Heart right ventricle (tissue), 16 donors: ENCODE measurements at regions not wholly inside any gene's neighbourhood (a gene's known extent, or its start where the extent isn't known, plus 50 kb on each side); places are given as distances from the start of the nearest gene placed in this dataset.

Source experiments
- ATAC-seq, 8 donors: fragments of 200-7000 bp; cut with Tn5 transposase; one replicate each; pipeline ENCODE4 v1.9.1; 2020; ENCODE audit warnings: mild to moderate bottlenecking in 8 of 8, moderate library complexity in 8 of 8, moderate number of reproducible peaks in 1 of 8
- DNase-seq, 2 donors: peaks; one replicate each; pipeline ENCODE4 v3.0.0-alpha.2; 2020
- H3K27ac ChIP-seq, 10 donors: fragments of 200-600 bp; sonication (generic) in 2 of 10; one replicate each; pipeline versions ENCODE4 v1.5.0 to v1.8.0; 2020 to 2022; ENCODE audit warnings: mild to moderate bottlenecking in 3 of 10
- H3K27me3 ChIP-seq, 7 donors: fragments of 200-600 bp; one replicate each; pipeline ENCODE4 v1.8.0; 2021 to 2022; ENCODE audit warnings: mild to moderate bottlenecking in 2 of 7
- H3K36me3 ChIP-seq, 9 donors: fragments of 200-600 bp; sonication (generic) in 1 of 9; one replicate each; pipeline versions ENCODE4 v1.5.0 to v1.8.0; 2020 to 2022; ENCODE audit warnings: mild to moderate bottlenecking in 2 of 9
- H3K4me1 ChIP-seq, 9 donors: fragments of 200-600 bp; sonication (generic) in 1 of 9; one replicate each; pipeline versions ENCODE4 v1.5.0 to v1.8.0; 2020 to 2022; ENCODE audit warnings: mild to moderate bottlenecking in 4 of 9
- H3K4me3 ChIP-seq, 10 donors: fragments of 200-600 bp; sonication (generic) in 2 of 10; one replicate each; pipeline versions ENCODE4 v1.5.0 to v1.8.0; 2020 to 2022; ENCODE audit warnings: mild to moderate bottlenecking in 7 of 10, moderate library complexity in 2 of 10
- H3K9me3 ChIP-seq, 11 donors: fragments of 200-600 bp in 10 of 11; sonication (generic) in 2 of 11; one replicate each; pipeline versions ENCODE4 v1.5.0 to v1.8.0; 2013 to 2022; ENCODE audit warnings: mild to moderate bottlenecking in 2 of 11, control low read depth in 1 of 11, moderate library complexity in 1 of 11
- WGBS, 2 donors: extraction: QIAGEN DNeasy Blood & Tissue Kit; methylation state at CpG; one replicate each; pipeline ENCODE4 v1.1.7; 2013; ENCODE audit warnings: inconsistent platforms in 1 of 2; 5-methylcytosine and 5-hydroxymethylcytosine counted together
- intact Hi-C, 10 donors: fragments of 100-400 bp; cut with DNase I; formaldehyde crosslinking; loops; one replicate each; pipeline versions ENCODE4 v1.11.1 to v1.14.2; 2022
- TF ChIP-seq, protein P1 (sequence below), 9 donors: fragments of 200-600 bp; sonication (generic) in 2 of 9; IDR thresholded peaks; one replicate each; pipeline versions ENCODE4 v1.5.0 to v1.8.0; 2021 to 2022; ENCODE audit warnings: antibody characterized with exemption in 9 of 9, mild to moderate bottlenecking in 5 of 9, moderate library complexity in 1 of 9
- donor health status: Arrhythmogenic right ventricular cardiomyopathy.
- donor health status: ischemic (EF 13 %, LVEDD 7.1; RV severe dilation, severe dysfunction).
- donor health status: healthy with polysubstance abuse.
- donor health status: DM: no; HTN: yes; CAD: no.
- donor health status: DM: no; HTN: no; CAD: no.
- donor health status: ischemic (EF 25% LVEDD 6.9; RV normal size, moderate dysfunction).
- donor health status: ischemic (EF 25% LVEDD 5.7; RV mildly dilated, moderate dysfunction).
- donor health status: healthy.
- donor health status: DM: yes; HTN: yes; CAD: no.
- donor health status: Ischemic cardiomyopathy.
- donor health status: ischemic (EF 35%, LVEDD 5.7; RV mildly dilated, moderate dysfunction).
- donor health status: nonischemic (EF 11% LVEDD 7.7; RV severe dilation, severe dysfunction).
- donor health status: DM: yes; HTN: yes; CAD: no.
- donor health status: PGD.
- donor health status: ischemic (EF 29% LVEDD 5.4; RV normal size, mild dysfunction).
- donor health status: nonischemic (EF 23%, LVEDD 6.1; RV moderate dilation, normal function).

DNA sequence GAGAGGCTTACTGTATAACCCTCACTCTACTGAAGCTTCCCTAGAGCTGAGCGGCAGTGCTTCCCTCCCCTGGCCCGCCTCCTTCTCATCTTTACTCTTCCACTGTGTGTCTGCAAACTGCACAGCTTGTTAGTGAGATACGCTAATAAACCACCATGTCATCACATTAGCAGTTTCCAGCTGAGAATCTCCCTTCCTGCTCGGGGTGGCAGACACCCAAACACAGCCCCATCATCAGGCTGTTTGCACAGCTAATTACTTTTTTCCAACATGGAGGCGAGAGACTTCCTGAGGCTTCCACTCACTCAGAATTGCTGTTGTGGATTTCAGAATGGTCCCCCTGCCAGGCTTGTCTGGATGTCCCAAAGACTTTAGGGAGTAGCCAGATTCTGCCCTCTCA is 444.9 kb upstream of the SULF2 start:
- intact Hi-C loops, result no loop called here
- Histone ChIP-seq H3K9me3 (peaks cover 0 to 23% (median 0%) of the 10 kb centered on the region in 11 donors), H3K4me1 (no peaks in the 10 kb centered on the region), H3K36me3 (no peaks in the 10 kb centered on the region), H3K27me3 (peaks cover 0 to 9% (median 0%) of the 10 kb centered on the region in 7 donors), H3K4me3 (no peak overlapping the region), H3K27ac (no peak overlapping the region)
- DNase-seq (no peak), ATAC-seq (no peak)
- 56 to 64% methylated on average over 5 of the region's 5 CpGs for whole genome bisulfite sequencing, 2 donors
- TF ChIP-seq, protein P1, sequence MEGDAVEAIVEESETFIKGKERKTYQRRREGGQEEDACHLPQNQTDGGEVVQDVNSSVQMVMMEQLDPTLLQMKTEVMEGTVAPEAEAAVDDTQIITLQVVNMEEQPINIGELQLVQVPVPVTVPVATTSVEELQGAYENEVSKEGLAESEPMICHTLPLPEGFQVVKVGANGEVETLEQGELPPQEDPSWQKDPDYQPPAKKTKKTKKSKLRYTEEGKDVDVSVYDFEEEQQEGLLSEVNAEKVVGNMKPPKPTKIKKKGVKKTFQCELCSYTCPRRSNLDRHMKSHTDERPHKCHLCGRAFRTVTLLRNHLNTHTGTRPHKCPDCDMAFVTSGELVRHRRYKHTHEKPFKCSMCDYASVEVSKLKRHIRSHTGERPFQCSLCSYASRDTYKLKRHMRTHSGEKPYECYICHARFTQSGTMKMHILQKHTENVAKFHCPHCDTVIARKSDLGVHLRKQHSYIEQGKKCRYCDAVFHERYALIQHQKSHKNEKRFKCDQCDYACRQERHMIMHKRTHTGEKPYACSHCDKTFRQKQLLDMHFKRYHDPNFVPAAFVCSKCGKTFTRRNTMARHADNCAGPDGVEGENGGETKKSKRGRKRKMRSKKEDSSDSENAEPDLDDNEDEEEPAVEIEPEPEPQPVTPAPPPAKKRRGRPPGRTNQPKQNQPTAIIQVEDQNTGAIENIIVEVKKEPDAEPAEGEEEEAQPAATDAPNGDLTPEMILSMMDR (IDR thresholded peaks at IDR 0.05), result no peak

- 91 to 94% methylated on average over 5 of the region's 5 CpGs for WGBS, 2 donors
Observed at GRCh38 chr20:48227381-48227780, 442.1 kb upstream of the SULF2 start.

GRCh38 chr20:48226642-48227041 is 441.4 kb upstream of the SULF2 start:
- Histone ChIP-seq H3K4me3 (no peak overlapping the region), H3K9me3 (peaks cover 0 to 12% (median 0%) of the 10 kb centered on the region in 11 donors), H3K27me3 (peaks cover 0 to 16% (median 0%) of the 10 kb centered on the region in 7 donors), H3K4me1 (no peaks in the 10 kb centered on the region), H3K36me3 (no peaks in the 10 kb centered on the region), H3K27ac (no peak overlapping the region)
- intact Hi-C loops, result no loop called here
- TF ChIP-seq, protein P1 (IDR thresholded peaks at IDR 0.05), result no peak
- WGBS, 2 donors, result 94% methylated on average over 5 of the region's 5 CpGs
- no peak for ATAC-seq
- DNase-seq, result no peak

More at GRCh38 chr20:48227381-48227780, 442.1 kb upstream of the SULF2 start:
- ATAC-seq, result no peak
- Histone ChIP-seq H3K9me3 (peaks cover 0 to 19% (median 0%) of the 10 kb centered on the region in 11 donors), H3K4me1 (no peaks in the 10 kb centered on the region), H3K4me3 (no peak overlapping the region), H3K27ac (no peak overlapping the region), H3K36me3 (no peaks in the 10 kb centered on the region), H3K27me3 (peaks cover 0 to 16% (median 0%) of the 10 kb centered on the region in 7 donors)
- intact Hi-C loops, result no loop called here
- TF ChIP-seq, protein P1 (IDR thresholded peaks at IDR 0.05), result no peak
- no peak for DNase-seq

DNA sequence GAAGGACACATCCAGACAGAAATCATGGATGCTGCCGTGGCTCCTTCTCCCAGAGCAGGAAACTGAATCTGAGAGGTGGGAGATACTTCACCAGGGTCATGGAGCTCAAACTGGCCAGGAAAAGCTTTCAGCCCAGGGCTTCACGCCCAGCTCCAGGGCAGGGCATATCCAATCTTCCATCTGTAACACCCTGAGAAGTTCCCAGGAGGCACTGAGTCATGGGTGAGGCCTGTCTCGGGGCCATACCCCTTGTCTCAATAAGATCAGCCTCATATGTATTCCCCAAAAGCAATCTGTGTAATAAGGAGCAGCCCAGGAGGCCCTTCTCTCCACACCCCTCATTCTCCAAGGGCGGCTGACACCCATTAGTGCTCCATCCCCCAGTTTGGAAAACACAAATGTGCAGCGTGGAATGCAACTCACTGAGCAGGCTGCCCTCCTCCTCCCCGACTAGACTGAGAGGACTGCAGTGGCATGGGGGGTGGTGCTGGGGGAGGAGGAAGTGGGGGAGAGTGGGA is 439.3 kb upstream of the SULF2 start:
- TF ChIP-seq, protein P1 (IDR thresholded peaks at IDR 0.05), result no peak
- intact Hi-C loops, result no loop called here
- H3K4me3 ChIP-seq, result no peak overlapping the region
- no peaks in the 10 kb centered on the region for H3K9me3 ChIP-seq
- H3K27ac ChIP-seq, result no peak overlapping the region
- no peaks in the 10 kb centered on the region for H3K36me3 ChIP-seq
- no peaks in the 10 kb centered on the region for H3K4me1 ChIP-seq
- DNase-seq (no peak), ATAC-seq (no peak)
- WGBS, 2 donors, result 73 to 75% methylated on average over 6 of the region's 6 CpGs
- peaks cover 0 to 16% (median 0%) of the 10 kb centered on the region in 7 donors for H3K27me3 ChIP-seq
